Neural cell (in vitro differentiated cells): ENCODE measurements at regions not wholly inside any gene's neighbourhood (a gene's known extent, or its start where the extent isn't known, plus 50 kb on each side); places are given as distances from the start of the nearest gene placed in this dataset.

ENCODE experiments used
- H2AFZ ChIP-seq: fragments of 200-600, 300-800 bp; sonication (generic), shearing (Covaris generic); 2 replicates; pipeline ENCODE4 v1.6.0; 2014; ENCODE audit warnings: low read depth, mild to moderate bottlenecking, antibody characterized with exemption, low read length, moderate library complexity
- H3F3A ChIP-seq: fragments of 200-600 bp; shearing (Covaris generic); 2 replicates; pipeline ENCODE4 v1.6.1; 2016; ENCODE audit warnings: mild to moderate bottlenecking, moderate library complexity, mixed read lengths, antibody characterized with exemption, low read length; ENCODE audit not compliant: insufficient read depth, poor library complexity, severe bottlenecking
- H3K27ac ChIP-seq: fragments of 200-600, 300-800 bp; sonication (generic), shearing (Covaris generic); 2 replicates; pipeline ENCODE4 v1.5.1; 2014; ENCODE audit warnings: mild to moderate bottlenecking, low read length, moderate library complexity
- H3K27me3 ChIP-seq: fragments of 300-800, 200-600 bp; sonication (generic), shearing (Covaris generic); 2 replicates; pipeline ENCODE4 v1.6.0; 2014; ENCODE audit warnings: mild to moderate bottlenecking, low read depth, low read length, moderate library complexity; ENCODE audit not compliant: insufficient read depth
- H3K36me3 ChIP-seq: fragments of 300-800, 200-600 bp; sonication (generic), shearing (Covaris generic); 2 replicates; pipeline ENCODE4 v1.5.1; 2014; ENCODE audit warnings: mild to moderate bottlenecking, antibody characterized with exemption, low read length, moderate library complexity; ENCODE audit not compliant: insufficient read depth
- H3K4me2 ChIP-seq: fragments of 300-800, 200-600 bp; sonication (generic), shearing (Covaris generic); 2 replicates; pipeline ENCODE4 v1.6.0; 2014; ENCODE audit warnings: mild to moderate bottlenecking, low read length
- H3K4me3 ChIP-seq: fragments of 300-800, 200-600 bp; sonication (generic), shearing (Covaris generic); 2 replicates; pipeline ENCODE4 v1.5.1; 2014; ENCODE audit warnings: mild to moderate bottlenecking, low read length, moderate library complexity
- H3K79me2 ChIP-seq: fragments of 200-600 bp; shearing (Covaris generic); replicated peaks from 2 replicates; pipeline ENCODE4 v1.6.0; 2014; ENCODE audit warnings: mild to moderate bottlenecking, low read length, moderate library complexity; ENCODE audit not compliant: insufficient read depth
- H3K9ac ChIP-seq: fragments of 300-800, 200-600 bp; sonication (generic), shearing (Covaris generic); 2 replicates; pipeline ENCODE4 v1.6.1; 2016; ENCODE audit warnings: mild to moderate bottlenecking, low read length, mixed read lengths
- H3K9me2 ChIP-seq: fragments of 200-600 bp; shearing (Covaris generic); 2 replicates; pipeline ENCODE4 v1.6.1; 2016; ENCODE audit warnings: mild to moderate bottlenecking, low read length, mixed read lengths; ENCODE audit not compliant: insufficient read depth
- H3K9me3 ChIP-seq: fragments of 200-600, 300-800 bp; sonication (generic), shearing (Covaris generic); 2 replicates; pipeline ENCODE4 v1.6.1; 2016; ENCODE audit warnings: mild to moderate bottlenecking, mixed run types, low read length, moderate library complexity, mixed read lengths
- H4K20me1 ChIP-seq: fragments of 200-600 bp; shearing (Covaris generic); 2 replicates; pipeline ENCODE4 v1.6.1; 2016; ENCODE audit warnings: mild to moderate bottlenecking, mixed run types; ENCODE audit not compliant: insufficient read depth
- CTCF ChIP-seq: fragments of 450-650 bp; IDR thresholded peaks from 2 replicates; pipeline ENCODE4 v1.5.1; 2014; ENCODE audit warnings: antibody characterized with exemption, mild to moderate bottlenecking, moderate library complexity; ENCODE audit not compliant: poor library complexity, severe bottlenecking
- EP300 ChIP-seq: fragments of 450-650 bp; conservative IDR thresholded peaks from 2 replicates; pipeline ENCODE4 v1.6.1; 2014; ENCODE audit warnings: antibody characterized with exemption, mild to moderate bottlenecking, moderate library complexity; ENCODE audit not compliant: poor library complexity, severe bottlenecking
- MXI1 ChIP-seq: fragments of 450-650 bp; conservative IDR thresholded peaks from 2 replicates; pipeline ENCODE4 v1.6.1; 2014; ENCODE audit warnings: antibody characterized with exemption, mild to moderate bottlenecking; ENCODE audit not compliant: poor library complexity, severe bottlenecking
- POLR2AphosphoS5 ChIP-seq: IDR thresholded peaks from 2 replicates; pipeline ENCODE4 v1.6.1; 2012
- RAD21 ChIP-seq: fragments of 450-650 bp; conservative IDR thresholded peaks from 2 replicates; pipeline ENCODE4 v1.6.1; 2014; ENCODE audit warnings: antibody characterized with exemption, mild to moderate bottlenecking, moderate library complexity
- REST ChIP-seq: IDR thresholded peaks from 2 replicates; pipeline ENCODE4 v1.6.1; 2012; ENCODE audit warnings: borderline replicate concordance
- SMC3 ChIP-seq: fragments of 450-650 bp; conservative IDR thresholded peaks from 2 replicates; pipeline ENCODE4 v1.6.1; 2014; ENCODE audit warnings: antibody characterized with exemption, mild to moderate bottlenecking, moderate library complexity; ENCODE audit not compliant: poor library complexity
- TAF1 ChIP-seq: IDR thresholded peaks from 2 replicates; pipeline ENCODE4 v1.6.1; 2012; ENCODE audit warnings: low read depth

GRCh38 chr4:116217781-116218180, 867.6 kb downstream of the TRAM1L1 start:
- Histone ChIP-seq H3K9ac (no peak overlapping the region), H3K36me3 (no peaks in the 10 kb centered on the region), H4K20me1 (no peaks in the 10 kb centered on the region), H3F3A (no peaks in the 10 kb centered on the region), H3K27me3 (no peaks in the 10 kb centered on the region), H3K4me2 (no peak overlapping the region), H3K9me2 (no peaks in the 10 kb centered on the region), H3K27ac (no peak overlapping the region), H3K79me2 (no peaks in the 10 kb centered on the region), H3K9me3 (no peaks in the 10 kb centered on the region), H3K4me3 (no peak overlapping the region), H2AFZ (no peak overlapping the region)
- TF ChIP-seq REST, result no peak
- TF ChIP-seq SMC3, result no peak
- TF ChIP-seq POLR2AphosphoS5, result no peak

- Histone ChIP-seq H3K9me2 (no peaks in the 10 kb centered on the region), H3F3A (no peaks in the 10 kb centered on the region), H3K36me3 (no peaks in the 10 kb centered on the region), H3K4me2 (no peak overlapping the region), H2AFZ (no peak overlapping the region), H3K27me3 (no peaks in the 10 kb centered on the region), H3K9ac (no peak overlapping the region), H4K20me1 (no peaks in the 10 kb centered on the region), H3K27ac (no peak overlapping the region), H3K4me3 (no peak overlapping the region), H3K79me2 (no peaks in the 10 kb centered on the region), H3K9me3 (no peaks in the 10 kb centered on the region)
- TF ChIP-seq RAD21 (no peak), REST (no peak), MXI1 (no peak), TAF1 (no peak), SMC3 (no peak), CTCF (no peak), EP300 (no peak)
Observed at GRCh38 chr4:116215622-116216021, 869.8 kb downstream of the TRAM1L1 start.
